ENCODE measurements at regions not wholly inside any gene's neighbourhood (a gene's known extent, or its start where the extent isn't known, plus 50 kb on each side); places are given as distances from the start of the nearest gene placed in this dataset.

- TF ChIP-seq REST (IDR thresholded peaks at IDR 0.05; ENCODE audit: borderline replicate concordance) (no peak), EZH2 (IDR thresholded peaks at IDR 0.05; ENCODE audit: borderline replicate concordance, insufficient read depth, low read length, poor library complexity, severe bottlenecking) (no peak), CTCF (IDR thresholded peaks at IDR 0.05; ENCODE audit: poor library complexity, severe bottlenecking) (no peak), RAD21 (conservative IDR thresholded peaks at IDR 0.05) (no peak)
These were observed 185.6 kb downstream of the BMP7 start for GRCh38 chr20:57080796-57081195.
